ENCODE measurements at regions not wholly inside any gene's neighbourhood (a gene's known extent, or its start where the extent isn't known, plus 50 kb on each side); places are given as distances from the start of the nearest gene placed in this dataset.
"Not testable (repeated sequence)": the region's sequence is repeated elsewhere in the genome, so short reads cannot be mapped to it uniquely, and the experiment has no call there.

DNA sequence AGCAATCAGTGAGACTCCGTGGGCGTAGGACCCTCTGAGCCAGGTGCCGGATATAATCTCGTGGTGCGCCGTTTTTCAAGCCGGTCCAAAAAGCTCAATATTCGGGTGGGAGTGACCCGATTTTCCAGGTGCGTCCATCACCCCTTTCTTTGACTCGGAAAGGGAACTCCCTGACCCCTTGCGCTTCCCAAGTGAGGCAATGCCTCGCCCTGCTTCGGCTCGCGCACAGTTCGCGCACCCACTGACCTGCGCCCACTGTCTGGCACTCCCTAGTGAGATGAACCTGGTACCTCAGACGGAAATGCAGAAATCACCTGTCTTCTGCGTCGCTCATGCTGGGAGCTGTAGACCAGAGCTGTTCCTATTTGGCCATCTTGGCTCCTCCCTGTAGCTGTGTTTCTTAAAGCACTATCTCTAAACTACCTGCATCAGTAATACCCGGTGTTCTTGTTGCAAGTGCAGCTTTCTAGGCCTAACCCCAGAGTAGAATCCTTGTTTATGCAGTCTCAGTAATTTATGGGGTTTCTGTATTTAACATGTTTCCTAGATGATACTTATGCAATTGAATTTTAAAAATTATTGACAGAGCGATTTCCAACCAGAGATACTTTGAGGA is 447.5 kb upstream of the LRRC7 start:
- not testable (repeated sequence) for H3K27me3 Mint-ChIP-seq, H3K4me1 Mint-ChIP-seq, H3K4me3 Mint-ChIP-seq, H3K27ac Mint-ChIP-seq, H3K9me3 Mint-ChIP-seq, ATAC-seq, H3K36me3 Mint-ChIP-seq

DNA sequence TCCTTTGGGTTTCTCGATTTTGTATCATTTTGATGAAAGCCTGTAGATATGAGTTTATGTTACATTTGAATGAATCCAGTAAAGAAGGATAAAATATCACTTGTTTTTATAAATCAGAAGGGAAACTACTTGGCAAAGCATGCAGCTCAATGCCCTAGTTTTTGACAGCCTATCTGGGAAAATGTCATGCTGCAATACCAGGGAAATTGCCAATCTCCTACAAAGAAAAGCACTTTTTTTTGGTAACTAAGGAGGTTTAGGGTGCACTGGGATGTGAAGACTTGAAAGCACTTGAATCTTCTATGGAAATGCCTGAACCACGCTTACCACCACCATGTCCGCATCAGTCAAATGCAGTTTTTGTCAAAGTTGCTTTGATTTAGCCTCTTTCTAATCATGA is 446.9 kb upstream of the LRRC7 start:
- ATAC-seq, result no peak
- H3K4me3 Mint-ChIP-seq, result no peak overlapping the region
- H3K9me3 Mint-ChIP-seq, result peaks cover 5% of the 10 kb centered on the region
- H3K27ac Mint-ChIP-seq, result no peak overlapping the region
- no peaks in the 10 kb centered on the region for H3K36me3 Mint-ChIP-seq
- no peaks in the 10 kb centered on the region for H3K27me3 Mint-ChIP-seq
- H3K4me1 Mint-ChIP-seq, result no peaks in the 10 kb centered on the region

DNA sequence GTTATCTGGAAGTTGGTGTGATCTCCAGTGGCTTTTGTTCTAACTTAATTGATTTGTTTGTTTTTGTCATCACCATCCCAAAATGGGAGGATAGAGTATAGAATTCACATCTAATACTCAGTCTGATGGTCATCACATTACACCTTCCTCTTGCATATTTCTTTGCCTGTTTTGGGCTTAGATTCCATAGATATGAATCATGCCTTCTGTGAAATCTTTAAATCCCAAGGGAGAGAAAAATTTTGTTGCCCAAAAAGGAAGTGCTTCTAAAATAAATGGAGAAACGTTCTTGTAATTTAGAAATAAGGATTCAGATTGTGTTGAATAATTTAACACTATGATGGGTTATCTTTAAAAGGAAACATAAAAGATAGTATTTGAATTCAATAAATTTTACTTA is 446.0 kb upstream of the LRRC7 start:
- Mint-ChIP-seq H3K4me3 (no peak overlapping the region), H3K9me3 (peaks cover 5% of the 10 kb centered on the region), H3K27me3 (no peaks in the 10 kb centered on the region), H3K4me1 (no peaks in the 10 kb centered on the region), H3K36me3 (no peaks in the 10 kb centered on the region), H3K27ac (no peak overlapping the region)
- no peak for ATAC-seq

DNA sequence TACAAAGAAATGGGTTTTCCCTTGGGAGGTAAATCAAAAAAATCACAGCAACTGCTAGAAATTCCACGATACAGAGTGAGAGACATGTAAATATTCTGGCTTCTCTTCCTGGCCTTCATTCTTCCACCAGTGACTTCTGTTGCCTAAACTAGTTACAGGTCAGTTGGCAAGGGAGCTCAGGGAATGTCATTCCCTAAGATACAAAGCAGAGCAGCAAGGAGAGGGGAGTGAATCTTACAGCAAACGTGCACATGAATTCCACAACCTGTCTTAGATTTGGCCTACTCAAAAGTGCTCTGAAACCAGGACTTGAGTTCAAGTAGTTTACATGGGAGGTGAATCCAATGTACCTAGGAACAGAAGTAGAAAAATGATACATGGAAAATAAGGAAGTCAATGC is 445.3 kb upstream of the LRRC7 start:
- H3K9me3 Mint-ChIP-seq, result peaks cover 5% of the 10 kb centered on the region
- no peaks in the 10 kb centered on the region for H3K36me3 Mint-ChIP-seq
- no peaks in the 10 kb centered on the region for H3K4me1 Mint-ChIP-seq
- H3K4me3 Mint-ChIP-seq, result no peak overlapping the region
- no peaks in the 10 kb centered on the region for H3K27me3 Mint-ChIP-seq
- no peak overlapping the region for H3K27ac Mint-ChIP-seq
- ATAC-seq, result no peak

DNA sequence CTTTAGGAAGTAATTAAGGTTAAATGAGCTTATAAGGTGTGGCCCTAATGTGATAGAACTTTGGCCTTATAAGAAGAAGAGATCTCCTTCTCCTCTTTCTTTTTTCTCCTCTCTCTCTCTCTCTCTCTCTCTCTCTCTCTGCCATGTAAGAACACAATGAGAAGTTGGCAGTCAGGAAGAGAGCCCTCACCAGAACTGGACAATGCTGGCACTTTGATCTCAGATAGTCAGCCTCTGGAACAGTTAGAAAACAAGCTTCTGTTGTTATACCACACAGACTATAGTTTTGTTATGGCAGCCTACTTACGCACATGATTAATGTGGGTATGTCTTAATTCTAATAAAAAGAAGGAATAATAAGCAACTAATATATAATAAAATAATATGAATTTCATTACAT is 444.2 kb upstream of the LRRC7 start:
- Mint-ChIP-seq H3K9me3 (peaks cover 3% of the 10 kb centered on the region), H3K27ac (no peak overlapping the region), H3K4me1 (no peaks in the 10 kb centered on the region), H3K4me3 (no peak overlapping the region), H3K27me3 (no peaks in the 10 kb centered on the region), H3K36me3 (no peaks in the 10 kb centered on the region)
- ATAC-seq, result no peak

DNA sequence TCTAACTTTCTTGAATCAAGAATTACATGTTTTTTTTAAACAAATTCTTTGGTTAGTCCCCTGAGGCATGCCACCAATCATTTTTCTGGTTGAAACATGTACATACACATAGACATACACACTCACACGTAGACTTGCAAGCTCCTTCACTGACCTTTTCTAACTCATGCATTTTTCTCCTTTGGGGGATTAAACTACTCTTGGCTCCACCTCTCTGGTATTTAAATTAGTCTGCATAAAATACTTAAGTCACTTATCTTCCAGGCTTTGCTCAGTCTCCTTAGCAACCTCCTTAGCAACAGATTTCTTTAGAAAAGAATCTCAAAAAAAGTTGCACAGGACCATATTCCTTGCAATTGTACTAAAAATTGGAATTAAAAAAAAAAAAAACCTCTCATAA is 440.9 kb upstream of the LRRC7 start:
- Mint-ChIP-seq H3K27me3 (no peaks in the 10 kb centered on the region), H3K4me1 (no peaks in the 10 kb centered on the region), H3K36me3 (no peaks in the 10 kb centered on the region), H3K4me3 (no peak overlapping the region), H3K9me3 (no peaks in the 10 kb centered on the region), H3K27ac (no peak overlapping the region)
- ATAC-seq, result no peak

DNA sequence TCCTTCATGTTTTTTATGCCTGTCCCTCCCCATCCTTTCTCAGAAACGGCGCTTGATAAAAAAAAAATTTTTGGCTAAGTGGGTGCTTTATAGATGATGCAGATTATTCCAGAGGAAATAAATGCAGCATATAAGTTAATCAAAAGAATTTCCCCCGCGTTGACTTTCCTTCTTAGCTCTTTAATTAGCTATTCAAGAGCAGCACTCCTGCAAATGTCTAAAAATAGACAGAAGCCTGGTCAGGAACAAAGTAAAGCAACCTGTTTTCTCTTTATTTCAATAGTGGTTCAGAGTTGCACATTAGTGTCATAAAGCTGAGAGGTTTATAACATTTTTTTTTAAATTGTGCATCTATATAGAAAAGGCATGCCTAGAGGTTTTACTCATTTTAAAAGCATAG is 439.5 kb upstream of the LRRC7 start:
- Mint-ChIP-seq H3K27me3 (no peaks in the 10 kb centered on the region), H3K4me3 (no peak overlapping the region), H3K27ac (no peak overlapping the region), H3K4me1 (no peaks in the 10 kb centered on the region), H3K36me3 (no peaks in the 10 kb centered on the region), H3K9me3 (peaks cover 3% of the 10 kb centered on the region)
- ATAC-seq, result no peak

DNA sequence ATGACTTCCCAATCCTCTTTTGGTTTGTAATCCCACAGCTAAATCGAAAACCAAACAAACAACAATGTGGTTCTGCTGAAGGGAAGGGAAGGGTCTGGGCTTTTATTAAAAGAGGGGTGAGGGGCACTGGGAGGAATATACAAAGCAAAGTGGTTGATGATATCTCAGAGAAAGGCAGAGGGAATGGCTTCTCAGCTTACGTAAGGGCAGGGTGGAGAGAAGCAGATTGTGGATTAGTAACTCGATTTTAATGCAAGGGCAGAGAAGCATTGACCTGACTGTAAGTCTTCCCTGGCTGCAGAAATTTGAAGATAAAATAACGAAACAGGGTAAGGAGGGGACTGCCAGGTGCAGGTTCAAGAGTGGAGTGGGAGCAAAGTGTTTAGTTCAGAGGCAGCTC is 438.2 kb upstream of the LRRC7 start:
- H3K4me1 Mint-ChIP-seq, result no peaks in the 10 kb centered on the region
- H3K9me3 Mint-ChIP-seq, result peaks cover 3% of the 10 kb centered on the region
- no peak overlapping the region for H3K4me3 Mint-ChIP-seq
- no peaks in the 10 kb centered on the region for H3K36me3 Mint-ChIP-seq
- H3K27me3 Mint-ChIP-seq, result no peaks in the 10 kb centered on the region
- no peak for ATAC-seq
- H3K27ac Mint-ChIP-seq, result no peak overlapping the region

DNA sequence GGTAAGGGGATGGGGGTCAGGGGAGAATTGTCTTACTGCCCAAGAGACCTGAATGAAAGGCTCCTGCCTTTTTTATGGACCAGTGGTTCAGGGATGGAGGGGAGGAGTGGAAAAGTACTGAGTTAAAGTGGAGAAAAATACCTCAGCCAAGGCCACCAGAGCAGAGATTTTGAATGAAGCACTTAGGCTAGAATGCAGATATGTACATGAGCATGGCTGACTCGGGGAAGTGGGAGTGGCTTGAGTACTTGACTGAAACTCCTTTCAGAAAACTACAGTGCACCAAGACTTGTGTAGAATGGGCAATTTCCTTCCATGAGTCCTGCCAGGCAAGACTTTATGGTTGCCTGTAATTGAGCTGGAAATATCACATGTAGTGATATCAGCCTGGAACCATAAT is 429.6 kb upstream of the LRRC7 start:
- H3K27me3 Mint-ChIP-seq, result no peaks in the 10 kb centered on the region
- H3K4me1 Mint-ChIP-seq, result no peaks in the 10 kb centered on the region
- H3K9me3 Mint-ChIP-seq, result peaks cover 11% of the 10 kb centered on the region
- no peak for ATAC-seq
- H3K27ac Mint-ChIP-seq, result no peak overlapping the region
- H3K4me3 Mint-ChIP-seq, result no peak overlapping the region
- no peaks in the 10 kb centered on the region for H3K36me3 Mint-ChIP-seq

DNA sequence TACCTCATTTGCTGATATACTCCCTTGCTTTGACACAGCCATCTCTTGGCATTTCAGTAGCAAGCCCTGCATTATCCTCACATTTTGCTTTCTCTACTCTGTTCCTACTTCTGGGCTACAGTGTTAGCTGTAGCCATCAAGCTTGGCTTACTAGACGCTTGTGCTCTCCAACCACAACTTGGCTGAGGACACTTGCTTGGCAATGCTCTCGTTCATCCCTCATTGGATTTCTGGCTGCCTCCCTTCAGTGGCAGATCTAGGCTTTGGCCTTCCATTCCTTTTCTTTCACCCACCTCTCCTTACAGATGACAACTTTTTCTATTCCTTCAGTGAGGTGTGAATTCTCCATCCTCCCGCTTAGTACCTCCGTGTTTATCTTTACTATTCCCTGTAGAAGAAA is 428.7 kb upstream of the LRRC7 start:
- Mint-ChIP-seq H3K27ac (no peak overlapping the region), H3K36me3 (no peaks in the 10 kb centered on the region), H3K27me3 (no peaks in the 10 kb centered on the region), H3K4me3 (no peak overlapping the region), H3K9me3 (peaks cover 11% of the 10 kb centered on the region), H3K4me1 (no peaks in the 10 kb centered on the region)
- no peak for ATAC-seq

DNA sequence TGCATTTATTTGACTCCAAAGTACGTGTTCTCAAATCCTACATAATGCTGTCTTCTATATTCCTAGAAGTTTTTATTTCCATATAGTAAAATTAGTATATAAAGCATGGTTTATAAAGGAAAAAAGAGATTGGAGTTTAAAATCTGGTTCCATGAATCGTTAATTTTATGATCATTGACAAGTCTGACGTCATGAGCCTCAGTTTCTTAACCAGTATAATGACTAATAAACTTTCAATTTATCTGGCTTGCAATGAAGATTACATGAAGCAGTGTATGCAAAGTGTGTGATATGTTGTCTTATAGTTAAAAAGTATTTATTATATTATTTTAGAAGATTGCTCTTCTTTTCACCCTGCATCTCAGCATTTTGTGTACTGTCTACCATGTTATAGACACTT is 421.4 kb upstream of the LRRC7 start:
- no peaks in the 10 kb centered on the region for H3K36me3 Mint-ChIP-seq
- no peak overlapping the region for H3K27ac Mint-ChIP-seq
- no peaks in the 10 kb centered on the region for H3K4me1 Mint-ChIP-seq
- no peaks in the 10 kb centered on the region for H3K27me3 Mint-ChIP-seq
- H3K4me3 Mint-ChIP-seq, result no peak overlapping the region
- ATAC-seq, result no peak
- peaks cover 3% of the 10 kb centered on the region for H3K9me3 Mint-ChIP-seq

DNA sequence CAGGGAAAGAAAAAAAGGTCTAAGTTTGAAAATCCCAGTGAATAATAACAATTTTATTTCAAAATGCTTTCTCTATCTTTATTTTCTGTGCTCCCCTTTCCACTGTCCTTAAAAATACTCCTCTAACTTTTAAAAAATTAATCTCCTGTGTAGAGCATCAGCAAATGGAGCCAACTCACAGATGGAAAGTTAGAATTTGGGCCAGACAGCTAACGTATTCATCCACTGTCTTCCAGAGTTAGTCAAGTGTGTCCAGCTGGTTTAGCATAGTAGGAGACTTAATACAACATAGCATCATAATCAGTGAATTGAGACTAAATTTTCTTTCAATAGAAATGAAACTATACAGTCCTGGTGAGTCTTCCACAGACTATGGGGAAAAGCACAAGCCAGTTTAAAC is 419.0 kb upstream of the LRRC7 start:
- H3K9me3 Mint-ChIP-seq, result peaks cover 9% of the 10 kb centered on the region
- no peak overlapping the region for H3K27ac Mint-ChIP-seq
- H3K4me1 Mint-ChIP-seq, result no peaks in the 10 kb centered on the region
- no peaks in the 10 kb centered on the region for H3K27me3 Mint-ChIP-seq
- no peak overlapping the region for H3K4me3 Mint-ChIP-seq
- no peaks in the 10 kb centered on the region for H3K36me3 Mint-ChIP-seq
- no peak for ATAC-seq

DNA sequence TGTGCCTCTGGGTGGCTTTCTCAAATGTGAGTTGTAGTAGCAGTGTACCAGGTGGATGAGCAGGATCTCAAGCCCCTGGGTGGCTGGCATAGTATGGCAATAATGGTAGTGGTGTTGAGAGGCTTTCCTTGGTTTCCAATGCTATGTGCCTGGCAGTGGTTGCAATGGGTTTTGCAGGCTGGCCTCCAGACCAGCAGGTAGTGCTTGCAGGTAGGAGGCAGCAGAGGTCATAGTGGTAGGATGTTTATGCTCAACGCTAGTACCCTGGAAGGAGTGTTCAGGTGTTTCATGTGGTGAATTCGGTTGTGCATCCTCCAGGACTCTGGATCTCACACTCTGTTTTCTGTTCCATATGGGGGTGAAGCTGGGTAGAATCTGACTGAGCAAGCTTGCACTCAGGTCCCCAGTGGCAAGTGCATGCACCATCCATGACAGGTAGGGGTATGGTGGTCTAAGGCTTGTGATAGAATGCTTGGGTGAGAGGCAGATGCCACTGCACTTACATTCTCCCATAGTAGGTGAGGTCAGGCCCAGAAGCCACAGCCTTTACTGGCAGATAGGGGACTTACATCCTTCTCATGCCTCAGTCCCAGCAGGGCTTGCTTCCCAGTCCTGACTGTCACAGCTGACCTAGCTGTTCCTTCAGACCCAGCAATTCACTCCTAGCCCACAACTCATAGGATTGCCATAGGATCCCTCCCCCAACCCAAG is 410.5 kb upstream of the LRRC7 start:
- Mint-ChIP-seq H3K4me1 (no peaks in the 10 kb centered on the region), H3K36me3 (no peaks in the 10 kb centered on the region), H3K9me3 (peaks cover 19% of the 10 kb centered on the region), H3K27ac (no peak overlapping the region), H3K27me3 (no peaks in the 10 kb centered on the region), H3K4me3 (no peak overlapping the region)
- ATAC-seq, result peak; percentile 27

DNA sequence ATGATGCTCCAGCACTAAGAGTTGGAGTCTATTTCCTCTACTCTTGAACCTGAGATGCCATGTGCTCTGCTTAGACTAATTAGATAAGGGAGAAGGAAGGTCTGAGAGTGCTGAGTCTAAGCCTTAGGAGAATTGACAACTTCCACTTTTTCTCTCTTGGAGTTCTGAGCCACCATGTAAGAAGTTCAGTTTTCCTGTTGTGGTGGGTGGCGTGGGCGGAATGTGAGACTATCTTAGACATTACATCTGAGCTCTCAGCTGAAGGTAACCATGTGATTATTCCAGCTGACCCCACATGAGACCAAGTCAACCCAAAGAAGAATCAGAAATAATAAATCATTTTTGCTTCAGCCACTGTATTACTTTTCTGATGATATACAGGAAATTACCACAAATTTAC is 404.5 kb upstream of the LRRC7 start:
- H3K27ac Mint-ChIP-seq, result no peak overlapping the region
- no peak for ATAC-seq

DNA sequence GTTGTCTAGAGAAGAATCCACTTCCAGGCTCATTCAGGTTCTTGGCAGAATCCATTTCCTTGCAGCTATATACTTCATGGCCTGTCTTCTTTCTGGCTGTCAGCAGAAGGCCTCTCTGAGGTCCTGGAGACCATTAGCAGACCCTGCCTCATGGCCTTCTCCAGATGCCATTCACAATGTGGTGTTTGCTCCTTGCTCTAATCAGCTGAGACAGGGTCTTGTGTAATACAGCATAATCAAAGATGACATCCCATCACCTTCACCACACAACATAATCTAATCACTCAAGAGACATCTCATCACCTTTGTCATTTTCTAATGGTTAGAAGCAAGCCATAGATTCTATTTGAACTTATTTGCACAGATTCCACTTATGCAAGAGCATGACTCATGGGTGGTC is 403.9 kb upstream of the LRRC7 start:
- Mint-ChIP-seq H3K4me1 (no peaks in the 10 kb centered on the region), H3K27ac (no peak overlapping the region), H3K27me3 (no peaks in the 10 kb centered on the region), H3K36me3 (no peaks in the 10 kb centered on the region), H3K4me3 (no peak overlapping the region), H3K9me3 (peaks cover 4% of the 10 kb centered on the region)
- ATAC-seq, result no peak

More for the DNA sequence above, 404.5 kb upstream of the LRRC7 start:
- H3K27me3 Mint-ChIP-seq, result no peaks in the 10 kb centered on the region
- H3K4me3 Mint-ChIP-seq, result no peak overlapping the region
- H3K36me3 Mint-ChIP-seq, result no peaks in the 10 kb centered on the region
- peaks cover 4% of the 10 kb centered on the region for H3K9me3 Mint-ChIP-seq
- H3K4me1 Mint-ChIP-seq, result no peaks in the 10 kb centered on the region

DNA sequence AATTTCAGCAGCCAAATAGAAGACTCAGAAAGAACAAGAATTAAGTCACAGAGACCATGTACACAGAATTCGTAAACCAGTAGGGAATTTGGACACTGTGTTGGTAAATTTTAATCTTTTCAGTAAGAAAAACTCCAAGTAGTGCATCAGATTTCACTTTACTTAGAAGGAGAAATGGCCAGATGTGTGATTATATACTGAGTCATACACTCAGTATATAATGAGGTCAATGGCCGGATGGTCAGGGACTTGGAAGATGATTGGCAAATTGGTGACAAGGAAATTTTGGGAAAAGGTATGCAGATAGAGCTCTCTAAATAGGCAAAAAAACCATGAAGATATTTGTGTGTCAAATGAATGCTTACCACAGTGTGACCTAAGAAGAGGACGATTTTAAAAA is 399.8 kb upstream of the LRRC7 start:
- no peak for ATAC-seq
- no peak overlapping the region for H3K27ac Mint-ChIP-seq
- H3K4me1 Mint-ChIP-seq, result no peaks in the 10 kb centered on the region
- peaks cover 6% of the 10 kb centered on the region for H3K9me3 Mint-ChIP-seq
- H3K4me3 Mint-ChIP-seq, result no peak overlapping the region
- no peaks in the 10 kb centered on the region for H3K27me3 Mint-ChIP-seq
- H3K36me3 Mint-ChIP-seq, result no peaks in the 10 kb centered on the region
